GM23338 (cell line): ENCODE measurements at regions not wholly inside any gene's neighbourhood (a gene's known extent, or its start where the extent isn't known, plus 50 kb on each side); places are given as distances from the start of the nearest gene placed in this dataset.

Experiments used
- ATAC-seq: fragments of 200-7000 bp; cut with Tn5 transposase; 3 replicates; pipeline ENCODE4 v1.9.1; 2020
- DNase-seq: peaks from one replicate; pipeline ENCODE4 v3.0.0-alpha.2; 2015; ENCODE audit warnings: low spot score
- H2AFZ ChIP-seq: fragments of 200-600 bp; sonication (generic); 2 replicates; pipeline ENCODE4 v1.8.0; 2016; ENCODE audit warnings: antibody characterized with exemption, mild to moderate bottlenecking, moderate library complexity
- H3F3A ChIP-seq: fragments of 200-600 bp; sonication (generic); replicated peaks from 2 replicates; pipeline ENCODE4 v1.8.0; 2017; ENCODE audit warnings: antibody characterized with exemption, mixed run types, low read depth
- H3K27ac ChIP-seq: fragments of 200-600 bp; sonication (generic); 2 replicates; pipeline ENCODE4 v1.6.1; 2016; ENCODE audit warnings: low read depth
- H3K27me3 ChIP-seq: fragments of 200-600 bp; sonication (generic); 2 replicates; pipeline ENCODE4 v1.8.0; 2016; ENCODE audit warnings: mild to moderate bottlenecking, mixed run types, moderate library complexity; ENCODE audit not compliant: insufficient read depth
- H3K36me3 ChIP-seq: fragments of 200-600 bp; sonication (generic); 2 replicates; pipeline ENCODE4 v1.8.0; 2016; ENCODE audit warnings: mild to moderate bottlenecking; ENCODE audit not compliant: insufficient read depth
- H3K4me1 ChIP-seq: fragments of 200-600 bp; sonication (generic); 2 replicates; pipeline ENCODE4 v1.8.0; 2016; ENCODE audit warnings: mild to moderate bottlenecking, moderate library complexity; ENCODE audit not compliant: insufficient read depth
- H3K4me2 ChIP-seq: fragments of 200-600 bp; sonication (generic); 2 replicates; pipeline ENCODE4 v1.7.1; 2017; ENCODE audit warnings: mixed run types
- H3K4me3 ChIP-seq: fragments of 200-600 bp; sonication (generic); 2 replicates; pipeline ENCODE4 v1.6.1; 2016; ENCODE audit warnings: mixed run types
- H3K79me2 ChIP-seq: fragments of 200-600 bp; sonication (generic); replicated peaks from 2 replicates; pipeline ENCODE4 v1.8.0; 2017; ENCODE audit warnings: mild to moderate bottlenecking; ENCODE audit not compliant: insufficient read depth
- H3K9me2 ChIP-seq: fragments of 200-600 bp; sonication (generic); 2 replicates; pipeline ENCODE4 v1.8.0; 2017; ENCODE audit not compliant: insufficient read depth
- H4K20me1 ChIP-seq: fragments of 200-600 bp; sonication (generic); replicated peaks from 2 replicates; pipeline ENCODE4 v1.8.0; 2017; ENCODE audit warnings: mild to moderate bottlenecking; ENCODE audit not compliant: insufficient read depth
- H3K27ac Mint-ChIP-seq: 2 replicates; pipeline ENCODE4 v1.8.0; 2020; ENCODE audit warnings: inconsistent platforms, mild to moderate bottlenecking, moderate library complexity, mixed read lengths
- H3K27me3 Mint-ChIP-seq: 3 replicates; pipeline ENCODE4 v1.8.0; 2022; ENCODE audit warnings: low read depth, mild to moderate bottlenecking, moderate library complexity, mixed read lengths, inconsistent platforms; ENCODE audit not compliant: insufficient read depth, poor library complexity
- H3K36me3 Mint-ChIP-seq: 3 replicates; pipeline ENCODE4 v1.8.0; 2021; ENCODE audit warnings: low read depth, mild to moderate bottlenecking, inconsistent platforms, moderate library complexity, mixed read lengths
- H3K4me1 Mint-ChIP-seq: 3 replicates; pipeline ENCODE4 v1.8.0; 2020; ENCODE audit warnings: mild to moderate bottlenecking, inconsistent platforms, mixed read lengths
- H3K4me3 Mint-ChIP-seq: 3 replicates; pipeline ENCODE4 v1.8.0; 2021; ENCODE audit warnings: moderate library complexity, mild to moderate bottlenecking, inconsistent platforms, mixed read lengths
- H3K9me3 Mint-ChIP-seq: 3 replicates; pipeline ENCODE4 v1.8.0; 2020; ENCODE audit warnings: moderate library complexity, mild to moderate bottlenecking, inconsistent platforms, mixed read lengths
- CREB1 ChIP-seq: fragments of 250-450 bp; sonication (Bioruptor Pico); IDR thresholded peaks from 2 replicates; pipeline ENCODE4 v1.5.0; 2020; ENCODE audit warnings: low read depth, mild to moderate bottlenecking, moderate library complexity
- EZH2phosphoT487 ChIP-seq: fragments of 200-600 bp; sonication (generic); IDR thresholded peaks from one replicate; pipeline ENCODE4 v1.8.1; 2018; ENCODE audit warnings: antibody characterized with exemption; ENCODE audit not compliant: unreplicated experiment
- JUNB ChIP-seq: IDR thresholded peaks from one replicate; pipeline ENCODE4 v1.6.1; 2016; ENCODE audit warnings: antibody characterized with exemption; ENCODE audit not compliant: unreplicated experiment
- NANOG ChIP-seq: IDR thresholded peaks from 2 replicates; pipeline ENCODE4 v1.6.1; 2016; ENCODE audit warnings: antibody characterized with exemption, borderline replicate concordance
- POLR2AphosphoS5 ChIP-seq: IDR thresholded peaks from 2 replicates; pipeline ENCODE4 v1.6.1; 2016; ENCODE audit warnings: antibody characterized with exemption, low read depth
- ZNF114 ChIP-seq: fragments of 250-450 bp; sonication (Bioruptor Pico); IDR thresholded peaks from 2 replicates; pipeline ENCODE4 v1.5.0; 2020; ENCODE audit warnings: mild to moderate bottlenecking, moderate library complexity
- ZNF331 ChIP-seq: fragments of 250-450 bp; sonication (Bioruptor Pico); IDR thresholded peaks from 2 replicates; pipeline ENCODE4 v1.5.0; 2020; ENCODE audit warnings: low read depth, mild to moderate bottlenecking, moderate library complexity
- TF ChIP-seq, protein P1 (sequence below), 2 experiments: fragments of 200-600 bp in 1 of 2; sonication (generic) in 1 of 2; conservative IDR thresholded peaks; 2 replicates each; pipeline versions ENCODE4 v1.5.1 to v1.6.1; 2016 to 2017; ENCODE audit warnings: antibody characterized with exemption in 2 of 2, low read depth in 2 of 2, mild to moderate bottlenecking in 2 of 2, moderate library complexity in 1 of 2
- TF ChIP-seq, protein P2 (sequence below): fragments of 250-450 bp; sonication (Bioruptor Pico); IDR thresholded peaks from 2 replicates; pipeline ENCODE4 v1.5.0; 2020; ENCODE audit warnings: mild to moderate bottlenecking, moderate library complexity
- TF ChIP-seq, protein P3 (sequence below): IDR thresholded peaks from one replicate; pipeline ENCODE4 v1.6.1; 2018; ENCODE audit warnings: antibody characterized with exemption; ENCODE audit not compliant: unreplicated experiment
- TF ChIP-seq, protein P4 (sequence below): IDR thresholded peaks from 2 replicates; pipeline ENCODE4 v1.6.1; 2016; ENCODE audit warnings: antibody characterized with exemption

DNA sequence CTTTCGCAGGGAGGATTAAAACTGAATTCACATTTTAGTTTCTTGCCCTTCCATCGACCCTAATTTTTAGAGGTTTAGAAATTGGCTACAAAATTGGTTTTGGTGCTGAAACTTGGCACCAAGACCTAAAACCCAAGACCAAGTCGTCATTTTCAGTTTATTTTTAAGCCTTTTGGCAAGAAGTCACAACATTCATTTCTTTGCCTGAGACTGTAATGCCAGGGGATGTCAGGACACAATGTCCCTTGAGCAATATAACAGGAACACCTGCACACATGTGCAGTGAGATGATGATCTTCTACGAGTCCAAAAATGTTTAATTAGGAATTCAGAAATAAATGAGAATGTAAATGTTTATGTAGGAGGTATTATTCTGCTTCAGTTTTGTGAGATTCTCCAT, 335.4 kb upstream of the ANKRD30A start (continued):
- TF ChIP-seq, protein P1, sequence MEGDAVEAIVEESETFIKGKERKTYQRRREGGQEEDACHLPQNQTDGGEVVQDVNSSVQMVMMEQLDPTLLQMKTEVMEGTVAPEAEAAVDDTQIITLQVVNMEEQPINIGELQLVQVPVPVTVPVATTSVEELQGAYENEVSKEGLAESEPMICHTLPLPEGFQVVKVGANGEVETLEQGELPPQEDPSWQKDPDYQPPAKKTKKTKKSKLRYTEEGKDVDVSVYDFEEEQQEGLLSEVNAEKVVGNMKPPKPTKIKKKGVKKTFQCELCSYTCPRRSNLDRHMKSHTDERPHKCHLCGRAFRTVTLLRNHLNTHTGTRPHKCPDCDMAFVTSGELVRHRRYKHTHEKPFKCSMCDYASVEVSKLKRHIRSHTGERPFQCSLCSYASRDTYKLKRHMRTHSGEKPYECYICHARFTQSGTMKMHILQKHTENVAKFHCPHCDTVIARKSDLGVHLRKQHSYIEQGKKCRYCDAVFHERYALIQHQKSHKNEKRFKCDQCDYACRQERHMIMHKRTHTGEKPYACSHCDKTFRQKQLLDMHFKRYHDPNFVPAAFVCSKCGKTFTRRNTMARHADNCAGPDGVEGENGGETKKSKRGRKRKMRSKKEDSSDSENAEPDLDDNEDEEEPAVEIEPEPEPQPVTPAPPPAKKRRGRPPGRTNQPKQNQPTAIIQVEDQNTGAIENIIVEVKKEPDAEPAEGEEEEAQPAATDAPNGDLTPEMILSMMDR (conservative IDR thresholded peaks at IDR 0.05; ENCODE audit: low read depth in 2 of 2) = no peak
- no peak for TF ChIP-seq POLR2AphosphoS5

DNA sequence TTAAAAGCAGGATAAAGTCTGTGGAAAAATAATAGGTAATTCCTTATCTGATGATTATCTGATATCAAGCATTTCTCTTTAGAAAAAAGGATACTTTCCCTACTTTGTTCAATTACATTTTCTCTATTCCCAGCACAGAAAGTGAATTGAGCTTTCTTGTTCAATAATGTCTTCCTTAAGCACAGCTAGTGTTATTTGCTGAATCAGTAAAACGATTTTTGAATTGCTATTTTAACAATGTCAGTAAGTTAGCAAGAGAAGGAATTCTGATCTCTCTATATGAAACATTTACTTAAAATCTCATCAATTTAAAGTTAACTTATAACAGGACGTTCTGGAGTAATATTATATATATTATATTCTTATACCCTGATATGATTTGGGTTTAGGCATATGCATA, 337.2 kb upstream of the ANKRD30A start:
- Mint-ChIP-seq H3K36me3 (no peaks in the 10 kb centered on the region), H3K4me1 (no peaks in the 10 kb centered on the region), H3K27me3 (no peaks in the 10 kb centered on the region), H3K27ac (no peak overlapping the region), H3K9me3 (no peaks in the 10 kb centered on the region), H3K4me3 (no peak overlapping the region)
- DNase-seq (no peak), ATAC-seq (no peak)
- no peaks in the 10 kb centered on the region for H4K20me1 ChIP-seq
- H3F3A ChIP-seq = no peaks in the 10 kb centered on the region
- no peaks in the 10 kb centered on the region for H3K79me2 ChIP-seq
- no peak overlapping the region for H3K4me2 ChIP-seq
- no peak overlapping the region for H2AFZ ChIP-seq
- no peak overlapping the region for H3K27ac ChIP-seq
- no peaks in the 10 kb centered on the region for H3K27me3 ChIP-seq
- no peak overlapping the region for H3K4me3 ChIP-seq
- no peaks in the 10 kb centered on the region for H3K36me3 ChIP-seq
- H3K4me1 ChIP-seq = no peaks in the 10 kb centered on the region
- no peaks in the 10 kb centered on the region for H3K9me2 ChIP-seq
- TF ChIP-seq NANOG (no peak), ZNF331 (no peak), CREB1 (CRISPR knock-in tag) (no peak), EZH2phosphoT487 (no peak), JUNB (no peak), ZNF114 (no peak)
- TF ChIP-seq, protein P1 (conservative IDR thresholded peaks at IDR 0.05; ENCODE audit: low read depth in 2 of 2) = no peak
- TF ChIP-seq, protein P2, sequence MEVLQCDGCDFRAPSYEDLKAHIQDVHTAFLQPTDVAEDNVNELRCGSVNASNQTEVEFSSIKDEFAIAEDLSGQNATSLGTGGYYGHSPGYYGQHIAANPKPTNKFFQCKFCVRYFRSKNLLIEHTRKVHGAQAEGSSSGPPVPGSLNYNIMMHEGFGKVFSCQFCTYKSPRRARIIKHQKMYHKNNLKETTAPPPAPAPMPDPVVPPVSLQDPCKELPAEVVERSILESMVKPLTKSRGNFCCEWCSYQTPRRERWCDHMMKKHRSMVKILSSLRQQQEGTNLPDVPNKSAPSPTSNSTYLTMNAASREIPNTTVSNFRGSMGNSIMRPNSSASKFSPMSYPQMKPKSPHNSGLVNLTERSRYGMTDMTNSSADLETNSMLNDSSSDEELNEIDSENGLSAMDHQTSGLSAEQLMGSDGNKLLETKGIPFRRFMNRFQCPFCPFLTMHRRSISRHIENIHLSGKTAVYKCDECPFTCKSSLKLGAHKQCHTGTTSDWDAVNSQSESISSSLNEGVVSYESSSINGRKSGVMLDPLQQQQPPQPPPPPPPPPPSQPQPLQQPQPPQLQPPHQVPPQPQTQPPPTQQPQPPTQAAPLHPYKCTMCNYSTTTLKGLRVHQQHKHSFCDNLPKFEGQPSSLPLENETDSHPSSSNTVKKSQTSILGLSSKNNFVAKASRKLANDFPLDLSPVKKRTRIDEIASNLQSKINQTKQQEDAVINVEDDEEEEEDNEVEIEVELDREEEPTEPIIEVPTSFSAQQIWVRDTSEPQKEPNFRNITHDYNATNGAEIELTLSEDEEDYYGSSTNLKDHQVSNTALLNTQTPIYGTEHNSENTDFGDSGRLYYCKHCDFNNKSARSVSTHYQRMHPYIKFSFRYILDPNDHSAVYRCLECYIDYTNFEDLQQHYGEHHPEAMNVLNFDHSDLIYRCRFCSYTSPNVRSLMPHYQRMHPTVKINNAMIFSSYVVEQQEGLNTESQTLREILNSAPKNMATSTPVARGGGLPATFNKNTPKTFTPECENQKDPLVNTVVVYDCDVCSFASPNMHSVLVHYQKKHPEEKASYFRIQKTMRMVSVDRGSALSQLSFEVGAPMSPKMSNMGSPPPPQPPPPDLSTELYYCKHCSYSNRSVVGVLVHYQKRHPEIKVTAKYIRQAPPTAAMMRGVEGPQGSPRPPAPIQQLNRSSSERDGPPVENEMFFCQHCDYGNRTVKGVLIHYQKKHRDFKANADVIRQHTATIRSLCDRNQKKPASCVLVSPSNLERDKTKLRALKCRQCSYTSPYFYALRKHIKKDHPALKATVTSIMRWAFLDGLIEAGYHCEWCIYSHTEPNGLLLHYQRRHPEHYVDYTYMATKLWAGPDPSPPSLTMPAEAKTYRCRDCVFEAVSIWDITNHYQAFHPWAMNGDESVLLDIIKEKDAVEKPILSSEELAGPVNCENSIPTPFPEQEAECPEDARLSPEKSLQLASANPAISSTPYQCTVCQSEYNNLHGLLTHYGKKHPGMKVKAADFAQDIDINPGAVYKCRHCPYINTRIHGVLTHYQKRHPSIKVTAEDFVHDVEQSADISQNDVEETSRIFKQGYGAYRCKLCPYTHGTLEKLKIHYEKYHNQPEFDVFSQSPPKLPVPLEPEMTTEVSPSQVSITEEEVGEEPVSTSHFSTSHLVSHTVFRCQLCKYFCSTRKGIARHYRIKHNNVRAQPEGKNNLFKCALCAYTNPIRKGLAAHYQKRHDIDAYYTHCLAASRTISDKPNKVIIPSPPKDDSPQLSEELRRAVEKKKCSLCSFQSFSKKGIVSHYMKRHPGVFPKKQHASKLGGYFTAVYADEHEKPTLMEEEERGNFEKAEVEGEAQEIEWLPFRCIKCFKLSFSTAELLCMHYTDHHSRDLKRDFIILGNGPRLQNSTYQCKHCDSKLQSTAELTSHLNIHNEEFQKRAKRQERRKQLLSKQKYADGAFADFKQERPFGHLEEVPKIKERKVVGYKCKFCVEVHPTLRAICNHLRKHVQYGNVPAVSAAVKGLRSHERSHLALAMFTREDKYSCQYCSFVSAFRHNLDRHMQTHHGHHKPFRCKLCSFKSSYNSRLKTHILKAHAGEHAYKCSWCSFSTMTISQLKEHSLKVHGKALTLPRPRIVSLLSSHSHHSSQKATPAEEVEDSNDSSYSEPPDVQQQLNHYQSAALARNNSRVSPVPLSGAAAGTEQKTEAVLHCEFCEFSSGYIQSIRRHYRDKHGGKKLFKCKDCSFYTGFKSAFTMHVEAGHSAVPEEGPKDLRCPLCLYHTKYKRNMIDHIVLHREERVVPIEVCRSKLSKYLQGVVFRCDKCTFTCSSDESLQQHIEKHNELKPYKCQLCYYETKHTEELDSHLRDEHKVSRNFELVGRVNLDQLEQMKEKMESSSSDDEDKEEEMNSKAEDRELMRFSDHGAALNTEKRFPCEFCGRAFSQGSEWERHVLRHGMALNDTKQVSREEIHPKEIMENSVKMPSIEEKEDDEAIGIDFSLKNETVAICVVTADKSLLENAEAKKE (CRISPR knock-in tag) = no peak
- TF ChIP-seq, protein P3, sequence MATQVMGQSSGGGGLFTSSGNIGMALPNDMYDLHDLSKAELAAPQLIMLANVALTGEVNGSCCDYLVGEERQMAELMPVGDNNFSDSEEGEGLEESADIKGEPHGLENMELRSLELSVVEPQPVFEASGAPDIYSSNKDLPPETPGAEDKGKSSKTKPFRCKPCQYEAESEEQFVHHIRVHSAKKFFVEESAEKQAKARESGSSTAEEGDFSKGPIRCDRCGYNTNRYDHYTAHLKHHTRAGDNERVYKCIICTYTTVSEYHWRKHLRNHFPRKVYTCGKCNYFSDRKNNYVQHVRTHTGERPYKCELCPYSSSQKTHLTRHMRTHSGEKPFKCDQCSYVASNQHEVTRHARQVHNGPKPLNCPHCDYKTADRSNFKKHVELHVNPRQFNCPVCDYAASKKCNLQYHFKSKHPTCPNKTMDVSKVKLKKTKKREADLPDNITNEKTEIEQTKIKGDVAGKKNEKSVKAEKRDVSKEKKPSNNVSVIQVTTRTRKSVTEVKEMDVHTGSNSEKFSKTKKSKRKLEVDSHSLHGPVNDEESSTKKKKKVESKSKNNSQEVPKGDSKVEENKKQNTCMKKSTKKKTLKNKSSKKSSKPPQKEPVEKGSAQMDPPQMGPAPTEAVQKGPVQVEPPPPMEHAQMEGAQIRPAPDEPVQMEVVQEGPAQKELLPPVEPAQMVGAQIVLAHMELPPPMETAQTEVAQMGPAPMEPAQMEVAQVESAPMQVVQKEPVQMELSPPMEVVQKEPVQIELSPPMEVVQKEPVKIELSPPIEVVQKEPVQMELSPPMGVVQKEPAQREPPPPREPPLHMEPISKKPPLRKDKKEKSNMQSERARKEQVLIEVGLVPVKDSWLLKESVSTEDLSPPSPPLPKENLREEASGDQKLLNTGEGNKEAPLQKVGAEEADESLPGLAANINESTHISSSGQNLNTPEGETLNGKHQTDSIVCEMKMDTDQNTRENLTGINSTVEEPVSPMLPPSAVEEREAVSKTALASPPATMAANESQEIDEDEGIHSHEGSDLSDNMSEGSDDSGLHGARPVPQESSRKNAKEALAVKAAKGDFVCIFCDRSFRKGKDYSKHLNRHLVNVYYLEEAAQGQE = no peak
- TF ChIP-seq, protein P4, sequence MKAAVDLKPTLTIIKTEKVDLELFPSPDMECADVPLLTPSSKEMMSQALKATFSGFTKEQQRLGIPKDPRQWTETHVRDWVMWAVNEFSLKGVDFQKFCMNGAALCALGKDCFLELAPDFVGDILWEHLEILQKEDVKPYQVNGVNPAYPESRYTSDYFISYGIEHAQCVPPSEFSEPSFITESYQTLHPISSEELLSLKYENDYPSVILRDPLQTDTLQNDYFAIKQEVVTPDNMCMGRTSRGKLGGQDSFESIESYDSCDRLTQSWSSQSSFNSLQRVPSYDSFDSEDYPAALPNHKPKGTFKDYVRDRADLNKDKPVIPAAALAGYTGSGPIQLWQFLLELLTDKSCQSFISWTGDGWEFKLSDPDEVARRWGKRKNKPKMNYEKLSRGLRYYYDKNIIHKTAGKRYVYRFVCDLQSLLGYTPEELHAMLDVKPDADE = no peak
